NT2/D1 (cell line): ENCODE measurements at regions not wholly inside any gene's neighbourhood (a gene's known extent, or its start where the extent isn't known, plus 50 kb on each side); places are given as distances from the start of the nearest gene placed in this dataset.

Source experiments
- DNase-seq: peaks from one replicate; pipeline ENCODE4 v3.0.0-alpha.2; 2011; ENCODE audit warnings: low read depth, low spot score
- H3K27me3 ChIP-seq: 2 replicates; pipeline ENCODE4 v1.6.0; 2011; ENCODE audit warnings: mild to moderate bottlenecking; ENCODE audit not compliant: insufficient read length, insufficient read depth
- H3K36me3 ChIP-seq: 2 replicates; pipeline ENCODE4 v1.6.1; 2011; ENCODE audit warnings: mild to moderate bottlenecking, low read length, mixed read lengths; ENCODE audit not compliant: insufficient read depth, insufficient read length
- H3K4me1 ChIP-seq: 2 replicates; pipeline ENCODE4 v1.5.1; 2011; ENCODE audit not compliant: insufficient read depth, insufficient read length
- H3K4me3 ChIP-seq: 2 replicates; pipeline ENCODE4 v1.5.1; 2011; ENCODE audit warnings: low read depth; ENCODE audit not compliant: insufficient read length
- H3K9ac ChIP-seq: 2 replicates; pipeline ENCODE4 v1.6.0; 2011; ENCODE audit warnings: low read depth; ENCODE audit not compliant: insufficient read length
- H3K9me3 ChIP-seq: 2 replicates; pipeline ENCODE4 v1.5.1; 2011; ENCODE audit warnings: mild to moderate bottlenecking, low read length; ENCODE audit not compliant: insufficient read depth
- SUZ12 ChIP-seq: IDR thresholded peaks from 2 replicates; pipeline ENCODE4 v1.6.1; 2011; ENCODE audit not compliant: insufficient read length, insufficient read depth; ENCODE audit errors: extremely low read depth
- YY1 ChIP-seq: IDR thresholded peaks from 2 replicates; pipeline ENCODE4 v1.6.1; 2011; ENCODE audit not compliant: insufficient read length, insufficient read depth
- ZNF274 ChIP-seq: IDR thresholded peaks from 2 replicates; pipeline ENCODE4 v1.6.1; 2011; ENCODE audit warnings: mild to moderate bottlenecking, low read depth, low read length

DNA sequence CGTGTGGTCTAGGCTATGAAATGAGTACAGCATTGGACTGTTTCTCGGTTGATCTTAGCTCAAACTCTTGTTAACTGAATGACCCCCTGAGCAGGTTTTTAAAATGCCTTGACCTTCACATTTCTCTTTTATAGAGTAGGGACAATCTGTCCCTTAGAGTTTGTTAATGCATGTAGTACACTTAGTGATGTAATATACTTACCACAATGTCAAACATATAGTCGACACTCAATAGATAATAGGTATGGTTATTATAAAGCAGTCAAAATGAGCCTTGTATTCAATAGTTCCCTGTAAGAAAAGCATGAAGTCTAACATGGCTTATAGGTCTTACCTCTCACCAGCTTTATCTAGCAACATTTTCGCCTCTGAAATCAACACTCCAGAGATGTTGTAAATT, 161.0 kb upstream of the RUNX1 start:
- Histone ChIP-seq H3K36me3 (no peaks in the 10 kb centered on the region), H3K4me3 (no peak overlapping the region), H3K9ac (no peak overlapping the region), H3K27me3 (no peaks in the 10 kb centered on the region), H3K4me1 (no peaks in the 10 kb centered on the region), H3K9me3 (no peaks in the 10 kb centered on the region)
- no peak for DNase-seq
- TF ChIP-seq SUZ12 (no peak), ZNF274 (no peak), YY1 (no peak)

DNA sequence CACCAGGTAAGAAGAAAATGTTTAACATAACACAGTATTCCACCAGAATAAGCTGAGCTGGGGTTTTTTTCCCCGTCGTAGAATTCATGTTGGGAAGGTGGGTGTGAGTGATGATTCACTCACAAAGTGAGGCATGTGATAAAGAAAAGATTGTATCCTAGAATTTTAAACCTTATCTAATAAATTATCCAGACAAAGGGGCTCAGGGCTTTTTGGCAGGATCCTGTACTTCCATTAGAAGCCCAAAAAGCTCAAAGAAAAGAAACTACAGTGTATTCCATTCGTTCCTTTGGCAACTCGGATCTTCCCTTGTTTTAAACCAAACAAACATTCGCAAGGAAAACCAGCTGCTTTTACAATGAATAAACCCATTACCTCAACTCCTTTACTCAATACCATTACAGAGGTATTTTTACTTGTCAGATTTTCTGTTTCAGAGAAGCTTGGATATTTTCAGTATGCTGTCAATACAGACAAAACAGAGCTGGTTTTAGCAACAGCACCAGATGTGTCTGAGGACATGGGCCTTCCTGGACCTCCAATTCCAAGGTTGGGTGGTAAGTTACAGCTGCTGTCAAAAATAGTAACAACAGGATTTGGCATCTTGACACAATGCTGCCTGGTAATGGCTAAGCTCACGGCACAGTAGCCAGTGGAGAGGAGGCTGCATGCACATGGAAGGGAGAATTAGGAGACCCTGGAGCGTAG, 159.9 kb upstream of the RUNX1 start:
- no peaks in the 10 kb centered on the region for H3K9me3 ChIP-seq
- no peak overlapping the region for H3K9ac ChIP-seq
- DNase-seq = no peak
- H3K27me3 ChIP-seq = no peaks in the 10 kb centered on the region
- H3K4me1 ChIP-seq = no peaks in the 10 kb centered on the region
- H3K36me3 ChIP-seq = no peaks in the 10 kb centered on the region
- TF ChIP-seq ZNF274 (no peak), SUZ12 (no peak), YY1 (no peak)
- H3K4me3 ChIP-seq = no peak overlapping the region

DNA sequence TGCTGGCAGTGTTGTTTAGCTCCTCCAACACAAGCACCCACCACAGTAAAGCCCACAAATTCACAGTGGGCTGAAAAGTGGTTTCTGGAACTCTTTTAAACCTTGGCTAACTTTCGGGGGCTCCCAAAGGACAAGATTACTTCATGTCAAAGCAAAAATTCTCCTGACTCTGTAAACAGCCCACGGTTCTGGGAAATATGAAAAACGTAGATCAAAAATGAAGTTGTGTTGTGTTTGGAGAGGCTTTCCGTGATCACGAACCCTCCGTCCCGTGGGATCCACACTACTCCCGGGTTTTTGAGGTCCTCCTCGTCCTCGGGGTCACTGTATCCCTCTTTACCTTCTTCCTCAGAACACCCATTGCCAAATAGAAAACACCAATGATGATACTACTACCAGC, 159.0 kb upstream of the RUNX1 start:
- TF ChIP-seq ZNF274 = no peak
- no peak for TF ChIP-seq SUZ12
- TF ChIP-seq YY1 = no peak
- DNase-seq = no peak
- Histone ChIP-seq H3K4me1 (no peaks in the 10 kb centered on the region), H3K9ac (no peak overlapping the region), H3K4me3 (no peak overlapping the region), H3K36me3 (no peaks in the 10 kb centered on the region), H3K27me3 (no peaks in the 10 kb centered on the region), H3K9me3 (no peaks in the 10 kb centered on the region)

DNA sequence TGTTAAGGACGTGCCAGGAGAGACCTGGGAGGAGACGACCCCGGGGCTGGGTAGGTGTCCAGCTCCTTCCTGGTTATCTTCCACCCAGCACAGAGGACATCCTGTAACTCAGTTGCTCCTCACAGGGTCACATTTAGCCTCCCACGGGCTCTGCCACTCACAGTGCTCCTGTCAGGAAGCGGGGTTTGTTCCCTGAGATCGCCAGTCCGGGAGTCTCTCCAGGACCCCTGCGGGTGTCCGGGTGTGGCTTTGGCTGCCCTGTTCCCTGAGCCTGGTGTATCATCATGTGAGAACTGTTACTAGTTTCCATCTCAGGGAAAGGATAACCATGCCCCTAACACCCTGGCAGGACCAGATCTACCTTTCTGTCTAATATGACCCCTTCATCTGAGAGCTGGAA, 158.2 kb upstream of the RUNX1 start:
- no peak for TF ChIP-seq YY1
- TF ChIP-seq ZNF274 = no peak
- no peak for TF ChIP-seq SUZ12
- Histone ChIP-seq H3K9me3 (no peaks in the 10 kb centered on the region), H3K4me3 (no peak overlapping the region), H3K27me3 (no peaks in the 10 kb centered on the region), H3K36me3 (no peaks in the 10 kb centered on the region), H3K4me1 (no peaks in the 10 kb centered on the region), H3K9ac (no peak overlapping the region)
- DNase-seq = no peak

DNA sequence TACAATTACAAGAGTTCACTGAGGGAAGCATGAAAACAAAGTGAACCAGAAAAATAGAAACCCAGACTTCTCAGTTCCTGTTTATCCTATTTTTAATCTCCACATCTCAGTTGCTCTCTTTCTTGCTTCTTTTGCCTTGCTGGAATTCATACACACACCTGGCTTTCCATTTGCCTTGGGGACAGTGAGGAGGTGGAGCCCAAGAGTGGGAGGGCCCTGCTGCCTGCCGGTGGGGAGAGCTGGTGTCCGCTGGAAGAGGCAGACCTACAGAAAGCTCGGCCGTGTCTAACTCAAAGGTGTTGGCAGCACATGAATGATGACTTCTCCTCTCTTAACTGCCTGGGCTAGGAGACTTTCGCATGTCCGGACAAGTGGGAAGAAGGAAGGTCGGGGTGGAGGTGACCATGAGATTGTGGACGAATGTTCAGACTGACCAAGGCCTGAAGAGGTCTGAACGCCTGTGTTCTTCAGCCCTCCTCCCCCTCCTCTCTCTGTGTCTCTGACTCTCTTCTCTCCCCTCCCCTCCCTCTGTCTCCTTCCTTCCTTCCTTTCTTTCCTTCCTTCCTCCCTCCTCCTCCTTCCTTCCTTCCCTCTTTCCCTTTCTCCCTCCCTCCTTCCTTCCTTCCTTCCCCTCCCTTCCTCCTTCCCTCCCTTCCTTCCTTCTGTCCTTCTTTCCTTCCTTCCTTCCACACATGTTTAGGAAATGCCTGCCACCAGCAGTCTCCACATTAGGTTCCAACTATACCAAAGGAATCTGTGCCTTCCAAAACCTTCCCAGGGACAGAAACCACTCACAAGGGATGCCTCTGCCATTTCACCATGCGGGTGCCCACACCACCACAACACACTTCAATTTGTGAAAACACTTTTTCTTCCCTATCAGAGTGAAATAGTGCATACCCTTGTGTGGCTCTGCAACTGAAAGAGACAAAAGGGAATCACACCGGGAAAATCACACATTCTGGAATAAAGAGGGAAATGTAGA, 157.3 kb upstream of the RUNX1 start:
- DNase-seq = no peak
- Histone ChIP-seq H3K36me3 (no peaks in the 10 kb centered on the region), H3K4me3 (no peak overlapping the region), H3K9me3 (no peaks in the 10 kb centered on the region), H3K4me1 (no peaks in the 10 kb centered on the region), H3K27me3 (no peaks in the 10 kb centered on the region), H3K9ac (no peak overlapping the region)
- TF ChIP-seq SUZ12 = no peak
- no peak for TF ChIP-seq ZNF274
- TF ChIP-seq YY1 = no peak

DNA sequence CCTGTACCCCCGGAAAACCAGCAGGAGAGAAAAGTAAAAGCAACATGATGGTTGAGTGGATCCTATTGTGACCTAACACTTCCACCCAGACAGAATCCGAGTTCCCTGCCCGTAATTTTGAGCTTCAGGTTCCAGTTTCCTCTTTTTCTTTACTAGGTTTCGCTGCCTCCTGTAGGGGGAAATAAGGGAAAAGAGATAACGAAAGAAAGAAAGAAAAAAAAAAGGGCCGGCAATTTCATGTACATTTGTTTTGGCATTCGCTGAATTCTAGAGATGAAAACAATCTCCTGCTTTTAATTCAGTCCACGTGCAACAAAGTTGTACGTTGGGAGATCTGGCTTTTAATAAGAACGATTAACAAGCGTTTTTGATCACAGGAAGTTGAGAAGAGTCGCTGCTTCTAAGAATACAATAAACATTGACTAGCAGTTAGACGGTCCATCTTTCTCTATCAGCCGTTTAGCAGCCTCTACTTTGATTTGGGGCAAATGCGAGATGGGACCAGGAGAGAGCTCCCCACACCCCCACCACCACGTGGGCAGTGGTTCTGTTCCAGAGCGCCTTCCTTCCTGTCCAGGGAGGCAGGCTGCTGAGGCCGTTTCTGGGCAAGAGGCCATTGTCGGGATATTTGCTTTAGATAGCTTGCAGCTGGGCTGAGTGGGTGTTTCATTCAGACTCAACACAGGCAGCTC, 155.9 kb upstream of the RUNX1 start:
- H3K9me3 ChIP-seq = no peaks in the 10 kb centered on the region
- no peaks in the 10 kb centered on the region for H3K36me3 ChIP-seq
- no peak overlapping the region for H3K4me3 ChIP-seq
- no peak for TF ChIP-seq ZNF274
- no peak for TF ChIP-seq YY1
- TF ChIP-seq SUZ12 = no peak
- DNase-seq = no peak
- H3K27me3 ChIP-seq = no peaks in the 10 kb centered on the region
- no peaks in the 10 kb centered on the region for H3K4me1 ChIP-seq
- no peak overlapping the region for H3K9ac ChIP-seq

DNA sequence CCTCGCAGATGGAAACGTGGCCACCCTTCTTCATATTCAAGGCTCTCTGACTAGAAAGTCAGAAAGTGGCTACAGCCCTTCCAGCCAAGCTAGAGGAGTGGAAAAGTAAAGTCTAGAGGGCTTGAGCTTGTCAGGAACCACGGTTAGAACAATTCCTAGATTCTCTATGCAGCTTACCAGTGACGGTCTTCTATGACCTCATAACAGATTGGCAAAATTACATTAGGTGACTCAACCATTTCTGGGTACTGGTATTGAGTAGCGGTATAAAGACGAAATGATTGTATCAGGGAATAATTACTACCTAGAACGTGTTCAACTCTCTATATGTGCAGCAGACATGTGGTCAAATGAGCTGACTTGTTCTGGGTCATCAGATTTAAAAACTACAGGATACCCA, 155.0 kb upstream of the RUNX1 start:
- Histone ChIP-seq H3K4me3 (no peak overlapping the region), H3K4me1 (no peaks in the 10 kb centered on the region), H3K9ac (no peak overlapping the region), H3K36me3 (no peaks in the 10 kb centered on the region), H3K9me3 (no peaks in the 10 kb centered on the region), H3K27me3 (no peaks in the 10 kb centered on the region)
- no peak for DNase-seq
- no peak for TF ChIP-seq SUZ12
- no peak for TF ChIP-seq ZNF274
- TF ChIP-seq YY1 = no peak
